ENCODE measurements at regions not wholly inside any gene's neighbourhood (a gene's known extent, or its start where the extent isn't known, plus 50 kb on each side); places are given as distances from the start of the nearest gene placed in this dataset.

- no peak for TF ChIP-seq MYC (IDR thresholded peaks at IDR 0.05; ENCODE audit: low read depth, low read length)
- TF ChIP-seq, protein P1, sequence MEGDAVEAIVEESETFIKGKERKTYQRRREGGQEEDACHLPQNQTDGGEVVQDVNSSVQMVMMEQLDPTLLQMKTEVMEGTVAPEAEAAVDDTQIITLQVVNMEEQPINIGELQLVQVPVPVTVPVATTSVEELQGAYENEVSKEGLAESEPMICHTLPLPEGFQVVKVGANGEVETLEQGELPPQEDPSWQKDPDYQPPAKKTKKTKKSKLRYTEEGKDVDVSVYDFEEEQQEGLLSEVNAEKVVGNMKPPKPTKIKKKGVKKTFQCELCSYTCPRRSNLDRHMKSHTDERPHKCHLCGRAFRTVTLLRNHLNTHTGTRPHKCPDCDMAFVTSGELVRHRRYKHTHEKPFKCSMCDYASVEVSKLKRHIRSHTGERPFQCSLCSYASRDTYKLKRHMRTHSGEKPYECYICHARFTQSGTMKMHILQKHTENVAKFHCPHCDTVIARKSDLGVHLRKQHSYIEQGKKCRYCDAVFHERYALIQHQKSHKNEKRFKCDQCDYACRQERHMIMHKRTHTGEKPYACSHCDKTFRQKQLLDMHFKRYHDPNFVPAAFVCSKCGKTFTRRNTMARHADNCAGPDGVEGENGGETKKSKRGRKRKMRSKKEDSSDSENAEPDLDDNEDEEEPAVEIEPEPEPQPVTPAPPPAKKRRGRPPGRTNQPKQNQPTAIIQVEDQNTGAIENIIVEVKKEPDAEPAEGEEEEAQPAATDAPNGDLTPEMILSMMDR (IDR thresholded peaks at IDR 0.05; ENCODE audit: low read depth, low read length): no peak
- H3K4me3 ChIP-seq (ENCODE audit: low read depth, low read length): no peak overlapping the region
- DNase-seq (ENCODE audit: low read depth): no peak
Observed at GRCh38 chr3:56997675-56998074, 62.8 kb upstream of the SPATA12 start.

DNA sequence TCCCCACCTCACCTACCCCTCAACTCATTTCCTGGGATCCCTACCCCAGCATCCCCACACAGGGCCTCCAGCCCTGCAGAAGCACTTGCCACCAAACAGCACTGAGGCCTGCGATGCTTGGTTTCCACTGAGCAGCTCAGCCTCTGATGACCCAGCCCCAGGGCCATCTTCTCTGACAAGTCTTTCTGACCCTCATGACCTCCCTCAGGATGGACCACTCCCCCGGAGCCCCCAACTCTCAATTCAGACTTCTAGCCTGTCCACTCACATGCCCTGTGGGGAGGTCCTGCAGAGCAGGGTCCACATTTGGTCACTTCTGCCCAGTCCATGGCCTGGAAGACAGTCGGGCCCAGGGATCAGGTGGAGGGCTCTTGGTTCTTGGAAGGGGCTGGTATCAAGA lies 63.4 kb upstream of the SPATA12 start:
- no peak overlapping the region for H3K4me3 ChIP-seq (ENCODE audit: low read depth, low read length)

GRCh38 chr3:56994391-56994790 lies 66.1 kb upstream of the SPATA12 start:
- no peak overlapping the region for H3K4me3 ChIP-seq (ENCODE audit: low read depth, low read length)
- no peak for TF ChIP-seq MYC (IDR thresholded peaks at IDR 0.05; ENCODE audit: low read depth, low read length)
- TF ChIP-seq, protein P2, sequence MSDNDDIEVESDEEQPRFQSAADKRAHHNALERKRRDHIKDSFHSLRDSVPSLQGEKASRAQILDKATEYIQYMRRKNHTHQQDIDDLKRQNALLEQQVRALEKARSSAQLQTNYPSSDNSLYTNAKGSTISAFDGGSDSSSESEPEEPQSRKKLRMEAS (IDR thresholded peaks at IDR 0.05; ENCODE audit: low read depth, low read length): no peak
- TF ChIP-seq POLR2A (IDR thresholded peaks at IDR 0.05; ENCODE audit: extremely low read depth, insufficient read length): no peak
- TF ChIP-seq, protein P1 (IDR thresholded peaks at IDR 0.05; ENCODE audit: low read depth, low read length): no peak
- no peak for DNase-seq (ENCODE audit: low read depth)

More for the DNA sequence above, 63.4 kb upstream of the SPATA12 start:
- TF ChIP-seq, protein P2 (IDR thresholded peaks at IDR 0.05; ENCODE audit: low read depth, low read length): no peak
- TF ChIP-seq POLR2A (IDR thresholded peaks at IDR 0.05; ENCODE audit: extremely low read depth, insufficient read length) (no peak), MYC (IDR thresholded peaks at IDR 0.05; ENCODE audit: low read depth, low read length) (no peak)
- TF ChIP-seq, protein P1 (IDR thresholded peaks at IDR 0.05; ENCODE audit: low read depth, low read length): no peak
- DNase-seq (ENCODE audit: low read depth): no peak

DNA sequence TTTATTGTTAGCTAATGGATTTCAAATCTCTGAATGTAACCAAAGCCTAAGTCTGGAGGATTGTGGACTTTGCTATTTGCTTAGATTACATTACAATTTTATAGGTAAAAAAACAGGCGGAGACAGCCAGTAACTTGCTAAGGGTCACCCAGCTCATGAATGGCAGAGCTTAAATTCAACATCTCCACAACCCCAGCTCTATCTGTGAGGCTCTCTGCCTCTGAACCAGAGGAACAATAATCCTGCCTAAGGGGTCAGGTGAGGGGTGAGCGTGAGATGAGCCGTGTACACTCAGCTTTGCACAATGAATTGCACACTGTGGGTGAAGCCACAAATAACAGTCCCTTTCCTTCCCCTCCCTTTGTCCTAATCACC lies 69.8 kb upstream of the SPATA12 start:
- DNase-seq (ENCODE audit: low read depth): no peak
- TF ChIP-seq, protein P2 (IDR thresholded peaks at IDR 0.05; ENCODE audit: low read depth, low read length): no peak
- TF ChIP-seq, protein P1 (IDR thresholded peaks at IDR 0.05; ENCODE audit: low read depth, low read length): no peak
- no peak for TF ChIP-seq POLR2A (IDR thresholded peaks at IDR 0.05; ENCODE audit: extremely low read depth, insufficient read length)
- TF ChIP-seq MYC (IDR thresholded peaks at IDR 0.05; ENCODE audit: low read depth, low read length): no peak
- H3K4me3 ChIP-seq (ENCODE audit: low read depth, low read length): no peak overlapping the region

GRCh38 chr3:56989977-56990640 lies 70.4 kb upstream of the SPATA12 start:
- DNase-seq (ENCODE audit: low read depth): no peak
- no peak overlapping the region for H3K4me3 ChIP-seq (ENCODE audit: low read depth, low read length)
- TF ChIP-seq MYC (IDR thresholded peaks at IDR 0.05; ENCODE audit: low read depth, low read length) (no peak), POLR2A (IDR thresholded peaks at IDR 0.05; ENCODE audit: extremely low read depth, insufficient read length) (no peak)
- TF ChIP-seq, protein P2 (IDR thresholded peaks at IDR 0.05; ENCODE audit: low read depth, low read length): no peak
- TF ChIP-seq, protein P1 (IDR thresholded peaks at IDR 0.05; ENCODE audit: low read depth, low read length): no peak

Measured in NB4 (cell line).